Caco-2 (cell line): ENCODE measurements at regions not wholly inside any gene's neighbourhood (a gene's known extent, or its start where the extent isn't known, plus 50 kb on each side); places are given as distances from the start of the nearest gene placed in this dataset.

Experiments
- BruUV-seq: library from RNA; stranded (reverse); fragments of 400-500 nt; replicated peaks from 2 replicates; lab custom pipeline; 2021; lab: Mats Ljungman, UMichigan
- CTCF ChIA-PET: fragments of 300-600 bp; sonication (Branson Sonifier 250); formaldehyde crosslinking; loops from one replicate; lab custom pipeline; 2022; ENCODE audit warnings: antibody characterized with exemption; lab: Charles Lee
- POLR2A ChIA-PET: fragments of 300-600 bp; sonication (Branson Sonifier 250); formaldehyde crosslinking; loops from one replicate; lab custom pipeline; 2022; ENCODE audit warnings: antibody characterized with exemption; lab: Charles Lee
- DNase-seq, 2 experiments: peaks; one replicate each; pipeline versions ENCODE4 v3.0.0 to v3.0.0-alpha.2; 2020 to 2022
- H3K27me3 ChIP-seq: replicated peaks from 2 replicates; pipeline ENCODE4 v1.6.0; 2011; ENCODE audit warnings: low read length; ENCODE audit not compliant: control insufficient read depth, insufficient read depth
- H3K36me3 ChIP-seq: 2 replicates; pipeline ENCODE4 v1.5.1; 2011; ENCODE audit warnings: low read length; ENCODE audit not compliant: control insufficient read depth, insufficient read depth
- H3K4me1 ChIP-seq: fragments of 250-450 bp; sonication (Bioruptor Pico); 2 replicates; pipeline ENCODE4 v1.5.1; 2020; ENCODE audit warnings: mild to moderate bottlenecking
- H3K4me3 ChIP-seq: 2 replicates; pipeline ENCODE4 v1.5.1; 2011; ENCODE audit warnings: low read depth, mild to moderate bottlenecking, control low read depth, low read length
- H3K9me3 ChIP-seq: fragments of 250-450 bp; sonication (Bioruptor Pico); 2 replicates; pipeline ENCODE4 v1.5.1; 2020; ENCODE audit warnings: mild to moderate bottlenecking, moderate library complexity
- H3K27ac Mint-ChIP-seq: one replicate; pipeline ENCODE4 v1.8.0; 2022; ENCODE audit warnings: mixed read lengths; ENCODE audit not compliant: unreplicated experiment
- H3K27me3 Mint-ChIP-seq: one replicate; pipeline ENCODE4 v1.8.0; 2022; ENCODE audit warnings: mixed read lengths; ENCODE audit not compliant: insufficient read depth, unreplicated experiment
- H3K36me3 Mint-ChIP-seq: one replicate; pipeline ENCODE4 v1.8.0; 2022; ENCODE audit warnings: mild to moderate bottlenecking, mixed read lengths; ENCODE audit not compliant: insufficient read depth, unreplicated experiment
- H3K4me1 Mint-ChIP-seq: one replicate; pipeline ENCODE4 v1.8.0; 2022; ENCODE audit warnings: low read depth, mixed read lengths; ENCODE audit not compliant: unreplicated experiment
- H3K4me3 Mint-ChIP-seq: one replicate; pipeline ENCODE4 v1.8.0; 2022; ENCODE audit warnings: mild to moderate bottlenecking, moderate library complexity, mixed read lengths; ENCODE audit not compliant: unreplicated experiment
- H3K9me3 Mint-ChIP-seq: one replicate; pipeline ENCODE4 v1.8.0; 2022; ENCODE audit warnings: mixed read lengths; ENCODE audit not compliant: unreplicated experiment
- CTCF ChIP-seq, 2 experiments: fragments of 200-600 bp in 1 of 2; IDR thresholded peaks; 1 replicate in 1 of 2; 2 replicates in 1 of 2; pipeline versions ENCODE4 v1.5.1 to v1.8.0; 2011 to 2022; ENCODE audit warnings: antibody characterized with exemption in 1 of 2, control low read depth in 1 of 2, inconsistent platforms in 1 of 2, low read depth in 1 of 2, low read length in 1 of 2, mild to moderate bottlenecking in 1 of 2, moderate library complexity in 1 of 2; ENCODE audit not compliant: insufficient read depth in 1 of 2, severe bottlenecking in 1 of 2, unreplicated experiment in 1 of 2
- intact Hi-C: fragments of 100-400 bp; cut with micrococcal nuclease; formaldehyde crosslinking; loops from one replicate; pipeline ENCODE4 v1.10.0; 2022; ENCODE audit not compliant: unreplicated experiment

GRCh38 chr5:3335301-3335700 is 260.3 kb upstream of the IRX1 start:
- H3K36me3 Mint-ChIP-seq = no peaks in the 10 kb centered on the region
- no peaks in the 10 kb centered on the region for H3K4me1 Mint-ChIP-seq
- Histone ChIP-seq H3K36me3 (no peaks in the 10 kb centered on the region), H3K27me3 (no peaks in the 10 kb centered on the region), H3K9me3 (no peaks in the 10 kb centered on the region), H3K4me3 (no peak overlapping the region), H3K4me1 (no peaks in the 10 kb centered on the region)
- no peak overlapping the region for H3K4me3 Mint-ChIP-seq
- no TSS peak for BruUV-seq
- POLR2A ChIA-PET = no interaction called here
- H3K27me3 Mint-ChIP-seq = peaks cover 9% of the 10 kb centered on the region
- H3K9me3 Mint-ChIP-seq = peaks cover 19% of the 10 kb centered on the region
- intact Hi-C loops = no loop called here
- no peak for TF ChIP-seq CTCF (IDR thresholded peaks at IDR 0.05; ENCODE audit: insufficient read depth in 1 of 2, low read depth in 1 of 2, low read length in 1 of 2, severe bottlenecking in 1 of 2, unreplicated experiment in 1 of 2)
- CTCF ChIA-PET = no interaction called here
- DNase-seq = no peak
- no peak overlapping the region for H3K27ac Mint-ChIP-seq

- BruUV-seq = no TSS peak
- intact Hi-C loops = no loop called here
- Histone ChIP-seq H3K36me3 (no peaks in the 10 kb centered on the region), H3K4me1 (no peaks in the 10 kb centered on the region), H3K27me3 (no peaks in the 10 kb centered on the region), H3K4me3 (no peak overlapping the region), H3K9me3 (no peaks in the 10 kb centered on the region)
- H3K9me3 Mint-ChIP-seq = peaks cover 19% of the 10 kb centered on the region
- peaks cover 6% of the 10 kb centered on the region for H3K27me3 Mint-ChIP-seq
- no peak overlapping the region for H3K27ac Mint-ChIP-seq
- H3K4me3 Mint-ChIP-seq = no peak overlapping the region
- POLR2A ChIA-PET = no interaction called here
- H3K36me3 Mint-ChIP-seq = no peaks in the 10 kb centered on the region
- no peaks in the 10 kb centered on the region for H3K4me1 Mint-ChIP-seq
- TF ChIP-seq CTCF (IDR thresholded peaks at IDR 0.05; ENCODE audit: insufficient read depth in 1 of 2, low read depth in 1 of 2, low read length in 1 of 2, severe bottlenecking in 1 of 2, unreplicated experiment in 1 of 2) = no peak
- no peak for DNase-seq
- CTCF ChIA-PET = no interaction called here
These were observed 261.8 kb upstream of the IRX1 start for GRCh38 chr5:3333836-3334235.

- Mint-ChIP-seq H3K36me3 (no peaks in the 10 kb centered on the region), H3K27ac (no peak overlapping the region), H3K4me1 (no peaks in the 10 kb centered on the region), H3K27me3 (no peaks in the 10 kb centered on the region), H3K4me3 (no peak overlapping the region), H3K9me3 (peaks cover 11% of the 10 kb centered on the region)
- Histone ChIP-seq H3K4me3 (no peak overlapping the region), H3K36me3 (no peaks in the 10 kb centered on the region), H3K4me1 (no peaks in the 10 kb centered on the region), H3K9me3 (no peaks in the 10 kb centered on the region), H3K27me3 (no peaks in the 10 kb centered on the region)
- ChIA-PET POLR2A (no interaction called here), CTCF (no interaction called here)
- BruUV-seq = no TSS peak
- no peak for TF ChIP-seq CTCF (IDR thresholded peaks at IDR 0.05; ENCODE audit: insufficient read depth in 1 of 2, low read depth in 1 of 2, low read length in 1 of 2, severe bottlenecking in 1 of 2, unreplicated experiment in 1 of 2)
- intact Hi-C loops = no loop called here
- DNase-seq = no peak
These were observed 262.5 kb upstream of the IRX1 start for GRCh38 chr5:3333105-3333504.
